Testis (tissue), 2 donors: ENCODE measurements at regions not wholly inside any gene's neighbourhood (a gene's known extent, or its start where the extent isn't known, plus 50 kb on each side); places are given as distances from the start of the nearest gene placed in this dataset.

Experiments
- CTCF ChIP-seq, 3 experiments: fragments of 450-650 bp in 2 of 3; fragments of 200-600 bp in 1 of 3; sonication (generic) in 1 of 3; IDR thresholded peaks; one replicate each; pipeline ENCODE4 v1.5.1; 2016 to 2019; ENCODE audit warnings: antibody characterized with exemption in 3 of 3, mild to moderate bottlenecking in 2 of 3, moderate library complexity in 1 of 3
- POLR2A ChIP-seq: fragments of 450-650 bp; IDR thresholded peaks from one replicate; pipeline ENCODE4 v1.6.1; 2017; ENCODE audit warnings: antibody characterized with exemption, mild to moderate bottlenecking, moderate library complexity

GRCh38 chr2:5937321-5937720 is 245.1 kb downstream of the SOX11 start:
- TF ChIP-seq CTCF (IDR thresholded peaks at IDR 0.05) (no peak), POLR2A (no peak)
